AG04450 (cell line): ENCODE measurements at regions not wholly inside any gene's neighbourhood (a gene's known extent, or its start where the extent isn't known, plus 50 kb on each side); places are given as distances from the start of the nearest gene placed in this dataset.

ENCODE experiments used
- CTCF ChIA-PET: fragments of 300-600, 350-600 bp; formaldehyde crosslinking; extraction: SDS; loops from one replicate; lab custom pipeline; 2022; ENCODE audit warnings: antibody characterized with exemption, inconsistent platforms; lab: Charles Lee
- POLR2A ChIA-PET: fragments of 350-600 bp; formaldehyde crosslinking; extraction: SDS; loops from one replicate; lab custom pipeline; 2021; ENCODE audit warnings: antibody characterized with exemption, inconsistent platforms; lab: Yijun Ruan, JAX
- DNase-seq: peaks from one replicate; pipeline ENCODE4 v3.0.0-alpha.2; 2011; ENCODE audit warnings: low read depth, low spot score
- H3K27ac ChIP-seq: one replicate; pipeline ENCODE4 v1.5.1; 2012; ENCODE audit warnings: low read depth, low read length, control low read depth
- H3K27me3 ChIP-seq: one replicate; pipeline ENCODE4 v1.6.0; 2012; ENCODE audit warnings: low read length; ENCODE audit not compliant: control insufficient read depth, insufficient read depth
- H3K4me3 ChIP-seq: 2 replicates; pipeline ENCODE4 v1.5.1; 2011; ENCODE audit warnings: mild to moderate bottlenecking, low read depth, low read length, control low read depth
- H3K9me3 ChIP-seq: 2 replicates; pipeline ENCODE4 v1.5.1; 2012; ENCODE audit warnings: low read length; ENCODE audit not compliant: control insufficient read depth, insufficient read depth
- CTCF ChIP-seq: IDR thresholded peaks from 2 replicates; pipeline ENCODE4 v1.5.1; 2011; ENCODE audit warnings: low read depth, low read length, control low read depth, inconsistent platforms

GRCh38 chr14:71698673-71699072 is 233.6 kb upstream of the RGS6 start:
- H3K27me3 ChIP-seq: no peaks in the 10 kb centered on the region
- no peak for TF ChIP-seq CTCF
- no peaks in the 10 kb centered on the region for H3K9me3 ChIP-seq
- POLR2A ChIA-PET: no interaction called here
- no peak for DNase-seq
- CTCF ChIA-PET: no interaction called here
- no peak overlapping the region for H3K27ac ChIP-seq
- no peak overlapping the region for H3K4me3 ChIP-seq

GRCh38 chr14:71701990-71702389 is 230.2 kb upstream of the RGS6 start:
- H3K27ac ChIP-seq: peak overlapping the region; percentile 74
- CTCF ChIA-PET: interaction anchor here (1.0 to 1.6 kb wide), 3 partner anchors 19 to 51 kb away, joined by 3 to 4 read pairs (median 3); no protein-coding TSS in a partner anchor
- DNase-seq: peak; percentile 87
- POLR2A ChIA-PET: interaction anchor here (0.6 to 0.7 kb wide), 2 partner anchors 10 to 11 kb away, joined by 3 read pairs; no protein-coding TSS in a partner anchor
- H3K27me3 ChIP-seq: no peaks in the 10 kb centered on the region
- TF ChIP-seq CTCF: no peak
- no peaks in the 10 kb centered on the region for H3K9me3 ChIP-seq
- H3K4me3 ChIP-seq: no peak overlapping the region

GRCh38 chr14:71702786-71703185 is 229.4 kb upstream of the RGS6 start:
- Histone ChIP-seq H3K27me3 (no peaks in the 10 kb centered on the region), H3K4me3 (no peak overlapping the region), H3K9me3 (no peaks in the 10 kb centered on the region), H3K27ac (no peak overlapping the region)
- TF ChIP-seq CTCF: no peak
- ChIA-PET POLR2A (no interaction called here), CTCF (interaction anchor here (1.2 to 1.6 kb wide), 3 partner anchors 11 to 51 kb away, joined by 3 to 4 read pairs (median 3); no protein-coding TSS in a partner anchor)
- DNase-seq: no peak

DNA sequence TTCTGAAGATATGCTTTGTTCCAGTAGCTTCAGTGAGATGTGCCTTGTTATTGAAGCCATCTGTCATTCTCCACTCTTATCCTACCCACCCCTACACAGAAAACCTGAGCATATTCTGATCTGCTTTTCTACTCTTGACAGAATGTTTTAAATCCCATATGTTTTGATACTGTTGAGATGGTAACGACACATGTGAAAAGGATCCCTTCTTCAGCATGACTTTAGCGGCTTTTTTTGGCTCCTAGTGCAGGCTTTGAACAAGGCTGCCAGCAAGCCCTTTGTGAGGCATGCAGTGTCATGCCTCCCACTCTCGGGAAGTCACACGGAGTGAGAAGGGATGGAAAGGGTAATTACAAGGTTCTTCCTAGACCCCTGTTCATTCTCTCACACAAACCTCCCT is 228.8 kb upstream of the RGS6 start:
- Histone ChIP-seq H3K9me3 (no peaks in the 10 kb centered on the region), H3K4me3 (no peak overlapping the region), H3K27me3 (no peaks in the 10 kb centered on the region), H3K27ac (no peak overlapping the region)
- CTCF ChIA-PET: interaction anchor here (1.2 kb wide), 1 partner anchor 10 kb away, joined by 3 read pairs; no protein-coding TSS in a partner anchor
- TF ChIP-seq CTCF: no peak
- POLR2A ChIA-PET: no interaction called here
- DNase-seq: no peak

- no peaks in the 10 kb centered on the region for H3K9me3 ChIP-seq
- TF ChIP-seq CTCF: no peak
- ChIA-PET CTCF (no interaction called here), POLR2A (interaction anchor here (0.6 kb wide), 1 partner anchor 593 kb away, joined by 3 read pairs; no protein-coding TSS in a partner anchor)
- no peak overlapping the region for H3K4me3 ChIP-seq
- no peak for DNase-seq
- no peaks in the 10 kb centered on the region for H3K27me3 ChIP-seq
- no peak overlapping the region for H3K27ac ChIP-seq
Measured at GRCh38 chr14:71704210-71704609, 228.0 kb upstream of the RGS6 start.
